Tibial artery (tissue), 4 donors: ENCODE measurements at regions not wholly inside any gene's neighbourhood (a gene's known extent, or its start where the extent isn't known, plus 50 kb on each side); places are given as distances from the start of the nearest gene placed in this dataset.

Experiments
- DNase-seq, 2 donors: peaks; one replicate each; pipeline ENCODE4 v3.0.0-alpha.2; 2019
- H3K27ac ChIP-seq, 2 donors: fragments of 200-600 bp; sonication (generic) in 1 of 2; 1 replicate in 1 of 2; 2 replicates in 1 of 2; pipeline ENCODE4 v1.5.1; 2018 to 2019; ENCODE audit warnings: mild to moderate bottlenecking in 1 of 2
- H3K27me3 ChIP-seq, 2 donors: fragments of 200-600 bp; sonication (generic) in 1 of 2; one replicate each; pipeline versions ENCODE4 v1.5.1 to v1.6.0; 2016 to 2019
- H3K36me3 ChIP-seq, 3 donors: fragments of 200-600 bp; sonication (generic) in 2 of 3; one replicate each; pipeline ENCODE4 v1.5.1; 2016 to 2019; ENCODE audit warnings: mild to moderate bottlenecking in 2 of 3
- H3K4me1 ChIP-seq, 4 donors: fragments of 200-600 bp; sonication (generic) in 2 of 4; 1 replicate in 3 of 4; 2 replicates in 1 of 4; pipeline ENCODE4 v1.5.1; 2016 to 2019
- H3K4me3 ChIP-seq, 2 donors: fragments of 200-600 bp; sonication (generic) in 1 of 2; 1 replicate in 1 of 2; 2 replicates in 1 of 2; pipeline ENCODE4 v1.5.1; 2018 to 2019; ENCODE audit warnings: mild to moderate bottlenecking in 2 of 2
- H3K9me3 ChIP-seq, 3 donors: fragments of 200-600 bp; sonication (generic) in 1 of 3; one replicate each; pipeline ENCODE4 v1.5.1; 2016 to 2019
- intact Hi-C: fragments of 100-400 bp; cut with DNase I; formaldehyde crosslinking; loops from one replicate; pipeline ENCODE4 v1.15.0; 2023; ENCODE audit warnings: low total_unique reads
- TF ChIP-seq, protein P1 (sequence below), 2 experiments: fragments of 200-600 bp in 1 of 2; fragments of 450-650 bp in 1 of 2; IDR thresholded peaks; one replicate each; pipeline ENCODE4 v1.5.1; 2017 to 2019; ENCODE audit warnings: antibody characterized with exemption in 2 of 2, mild to moderate bottlenecking in 1 of 2, moderate library complexity in 1 of 2

GRCh38 chr3:70393881-70394612 is 81.6 kb upstream of the MDFIC2 start:
- Histone ChIP-seq H3K9me3 (peaks cover 0 to under 1% (median 0%) of the 10 kb centered on the region in 3 donors), H3K27me3 (no peaks in the 10 kb centered on the region), H3K4me3 (no peak overlapping the region), H3K27ac (no peak overlapping the region), H3K4me1 (no peaks in the 10 kb centered on the region), H3K36me3 (no peaks in the 10 kb centered on the region)
- TF ChIP-seq, protein P1, sequence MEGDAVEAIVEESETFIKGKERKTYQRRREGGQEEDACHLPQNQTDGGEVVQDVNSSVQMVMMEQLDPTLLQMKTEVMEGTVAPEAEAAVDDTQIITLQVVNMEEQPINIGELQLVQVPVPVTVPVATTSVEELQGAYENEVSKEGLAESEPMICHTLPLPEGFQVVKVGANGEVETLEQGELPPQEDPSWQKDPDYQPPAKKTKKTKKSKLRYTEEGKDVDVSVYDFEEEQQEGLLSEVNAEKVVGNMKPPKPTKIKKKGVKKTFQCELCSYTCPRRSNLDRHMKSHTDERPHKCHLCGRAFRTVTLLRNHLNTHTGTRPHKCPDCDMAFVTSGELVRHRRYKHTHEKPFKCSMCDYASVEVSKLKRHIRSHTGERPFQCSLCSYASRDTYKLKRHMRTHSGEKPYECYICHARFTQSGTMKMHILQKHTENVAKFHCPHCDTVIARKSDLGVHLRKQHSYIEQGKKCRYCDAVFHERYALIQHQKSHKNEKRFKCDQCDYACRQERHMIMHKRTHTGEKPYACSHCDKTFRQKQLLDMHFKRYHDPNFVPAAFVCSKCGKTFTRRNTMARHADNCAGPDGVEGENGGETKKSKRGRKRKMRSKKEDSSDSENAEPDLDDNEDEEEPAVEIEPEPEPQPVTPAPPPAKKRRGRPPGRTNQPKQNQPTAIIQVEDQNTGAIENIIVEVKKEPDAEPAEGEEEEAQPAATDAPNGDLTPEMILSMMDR (IDR thresholded peaks at IDR 0.05), result no peak
- intact Hi-C loops, result no loop called here
- DNase-seq, result no peak

GRCh38 chr3:70392227-70392626 is 79.8 kb upstream of the MDFIC2 start:
- no peak for DNase-seq
- no peaks in the 10 kb centered on the region for H3K4me1 ChIP-seq
- peaks cover 0 to 4% (median 0%) of the 10 kb centered on the region in 3 donors for H3K9me3 ChIP-seq
- H3K36me3 ChIP-seq, result no peaks in the 10 kb centered on the region
- H3K27me3 ChIP-seq, result no peaks in the 10 kb centered on the region
- TF ChIP-seq, protein P1 (IDR thresholded peaks at IDR 0.05), result no peak
- H3K4me3 ChIP-seq, result no peak overlapping the region
- H3K27ac ChIP-seq, result no peak overlapping the region
- intact Hi-C loops, result no loop called here

DNA sequence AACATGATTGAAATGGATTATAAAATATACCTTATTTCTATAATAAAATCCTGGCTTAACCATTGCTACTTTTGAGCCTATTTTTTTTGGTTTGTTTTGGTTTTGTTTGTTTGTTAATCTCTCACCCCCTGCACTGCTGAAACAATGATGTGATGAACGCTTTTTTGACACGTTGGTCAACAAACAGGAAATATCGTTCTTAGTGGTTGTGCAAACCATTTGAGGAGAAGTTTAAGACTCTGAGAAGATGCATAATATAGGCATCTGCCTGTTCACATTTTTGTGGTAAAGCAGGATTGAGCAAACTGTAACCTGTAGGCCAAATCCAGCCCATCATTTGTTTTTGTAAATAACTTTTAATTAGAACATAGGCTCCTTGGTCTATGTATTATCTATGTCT is 75.5 kb upstream of the MDFIC2 start:
- Histone ChIP-seq H3K36me3 (no peaks in the 10 kb centered on the region), H3K4me1 (peaks cover 0 to 8% (median 3%) of the 10 kb centered on the region in 4 donors), H3K4me3 (no peak overlapping the region), H3K9me3 (peaks cover 0 to 4% (median 0%) of the 10 kb centered on the region in 3 donors), H3K27me3 (no peaks in the 10 kb centered on the region), H3K27ac (no peak overlapping the region)
- no peak for DNase-seq
- TF ChIP-seq, protein P1 (IDR thresholded peaks at IDR 0.05), result no peak
- intact Hi-C loops, result no loop called here

DNA sequence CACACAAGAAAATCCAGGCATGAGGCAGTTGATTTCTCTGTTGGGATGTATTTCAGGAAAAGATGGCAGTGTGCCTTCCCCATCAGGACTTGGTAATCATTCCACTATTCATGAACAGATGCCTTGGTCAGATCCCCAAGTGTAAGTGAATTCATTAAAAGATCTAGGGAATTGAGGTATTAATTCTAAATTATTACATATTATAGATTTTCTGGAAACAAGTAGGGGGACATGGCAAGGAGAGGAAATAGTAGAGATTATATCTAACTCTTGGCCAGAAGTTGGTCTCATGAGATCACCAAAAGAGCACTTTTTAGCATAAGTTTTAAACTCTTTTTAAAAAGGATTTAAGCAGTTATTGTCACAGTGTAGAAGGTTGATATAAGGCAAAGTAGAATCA is 74.4 kb upstream of the MDFIC2 start:
- H3K27me3 ChIP-seq, result no peaks in the 10 kb centered on the region

GRCh38 chr3:70386043-70386442 is 73.6 kb upstream of the MDFIC2 start:
- H3K4me3 ChIP-seq, result no peak overlapping the region
- TF ChIP-seq, protein P1 (IDR thresholded peaks at IDR 0.05), result no peak
- H3K9me3 ChIP-seq, result peaks cover 0 to 4% (median 0%) of the 10 kb centered on the region in 3 donors
- DNase-seq, result no peak
- intact Hi-C loops, result no loop called here
- H3K36me3 ChIP-seq, result no peaks in the 10 kb centered on the region
- no peaks in the 10 kb centered on the region for H3K27me3 ChIP-seq
- peaks cover 0 to 8% (median 3%) of the 10 kb centered on the region in 4 donors for H3K4me1 ChIP-seq
- no peak overlapping the region for H3K27ac ChIP-seq

More for the DNA sequence above, 74.4 kb upstream of the MDFIC2 start:
- Histone ChIP-seq H3K9me3 (peaks cover 0 to 4% (median 0%) of the 10 kb centered on the region in 3 donors), H3K4me3 (no peak overlapping the region), H3K36me3 (no peaks in the 10 kb centered on the region), H3K4me1 (peaks cover 0 to 8% (median 3%) of the 10 kb centered on the region in 4 donors), H3K27ac (no peak overlapping the region)
- intact Hi-C loops, result no loop called here
- no peak for DNase-seq
- TF ChIP-seq, protein P1 (IDR thresholded peaks at IDR 0.05), result no peak
